ENCODE measurements at regions not wholly inside any gene's neighbourhood (a gene's known extent, or its start where the extent isn't known, plus 50 kb on each side); places are given as distances from the start of the nearest gene placed in this dataset.

DNA sequence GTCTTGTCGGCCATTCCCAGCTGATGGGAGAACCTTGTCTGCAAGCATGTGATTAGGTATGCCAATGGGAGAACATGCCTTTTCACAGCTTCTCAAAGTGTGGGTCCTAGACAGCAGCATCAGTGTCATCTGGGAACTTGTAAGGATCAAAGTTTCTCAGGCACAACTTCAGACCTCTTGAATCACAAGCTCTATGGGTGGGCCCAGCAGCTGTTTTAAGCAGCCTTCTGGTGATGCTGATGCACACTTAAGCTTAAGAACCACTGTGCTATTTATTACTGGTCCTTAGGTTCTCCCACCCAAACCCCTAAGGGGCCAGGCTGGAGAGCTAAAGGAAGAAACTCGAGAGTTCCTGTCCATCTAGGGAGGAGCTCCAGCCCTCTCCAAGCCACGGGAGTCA lies 453.9 kb upstream of the PROK2 start:
- Histone ChIP-seq H3K27ac (ENCODE audit: low read depth, low read length) (no peak overlapping the region), H3K36me3 (ENCODE audit: low read length) (no peaks in the 10 kb centered on the region)

DNA sequence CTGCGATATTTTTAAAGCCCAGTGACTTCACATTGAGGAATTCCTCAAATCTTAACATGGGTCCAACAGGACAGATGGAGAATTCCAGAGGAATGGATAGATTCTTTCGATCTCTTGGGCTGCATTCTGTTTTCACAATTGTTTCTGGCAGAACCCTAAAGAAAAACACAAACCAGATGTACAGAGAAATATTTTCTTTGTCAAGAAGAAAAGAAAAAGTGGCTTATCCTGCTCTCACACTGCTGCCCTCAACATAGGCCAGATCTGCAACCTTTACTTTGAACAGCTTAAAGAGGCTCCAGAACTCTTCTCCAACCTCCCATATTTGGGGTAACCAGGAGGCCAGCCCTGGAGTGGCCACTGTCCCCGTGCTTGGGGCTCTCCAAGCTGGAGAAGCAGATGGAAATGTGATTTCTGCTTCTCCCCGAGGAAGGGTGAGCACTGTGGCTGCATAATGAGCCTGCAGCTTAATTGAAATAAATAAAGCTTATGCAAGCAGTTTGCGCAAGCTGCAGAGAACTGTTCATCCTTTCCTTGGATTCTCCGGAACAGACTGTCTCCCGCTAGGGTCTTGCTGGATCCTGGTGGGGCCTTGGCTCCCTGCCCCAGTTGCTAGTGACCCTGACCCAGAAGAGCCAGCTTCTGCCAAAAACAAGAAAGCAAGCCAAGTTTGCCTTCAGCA lies 453.2 kb upstream of the PROK2 start:
- Histone ChIP-seq H4K20me1 (ENCODE audit: low read depth, low read length) (no peaks in the 10 kb centered on the region), H3K27me3 (ENCODE audit: low read length) (no peaks in the 10 kb centered on the region), H3K4me3 (ENCODE audit: insufficient read depth, low read length, poor library complexity, severe bottlenecking) (no peak overlapping the region), H3K9me3 (ENCODE audit: insufficient read depth, low read length) (no peaks in the 10 kb centered on the region), H3K9ac (ENCODE audit: low read length) (no peak overlapping the region), H3K9me2 (replicated peaks; ENCODE audit: insufficient read depth, low read length) (no peaks in the 10 kb centered on the region), H3K27ac (ENCODE audit: low read depth, low read length) (no peak overlapping the region), H3F3A (ENCODE audit: insufficient read depth) (no peaks in the 10 kb centered on the region), H3K4me2 (ENCODE audit: low read depth, low read length, poor library complexity, severe bottlenecking) (no peak overlapping the region), H2AFZ (ENCODE audit: low read depth, low read length, severe bottlenecking) (no peak overlapping the region), H3K79me2 (ENCODE audit: insufficient read depth, low read length) (no peaks in the 10 kb centered on the region), H3K36me3 (ENCODE audit: low read length) (no peaks in the 10 kb centered on the region)
- TF ChIP-seq EZH2phosphoT487 (conservative IDR thresholded peaks at IDR 0.05; ENCODE audit: low read length) = no peak
- TF ChIP-seq, protein P1, sequence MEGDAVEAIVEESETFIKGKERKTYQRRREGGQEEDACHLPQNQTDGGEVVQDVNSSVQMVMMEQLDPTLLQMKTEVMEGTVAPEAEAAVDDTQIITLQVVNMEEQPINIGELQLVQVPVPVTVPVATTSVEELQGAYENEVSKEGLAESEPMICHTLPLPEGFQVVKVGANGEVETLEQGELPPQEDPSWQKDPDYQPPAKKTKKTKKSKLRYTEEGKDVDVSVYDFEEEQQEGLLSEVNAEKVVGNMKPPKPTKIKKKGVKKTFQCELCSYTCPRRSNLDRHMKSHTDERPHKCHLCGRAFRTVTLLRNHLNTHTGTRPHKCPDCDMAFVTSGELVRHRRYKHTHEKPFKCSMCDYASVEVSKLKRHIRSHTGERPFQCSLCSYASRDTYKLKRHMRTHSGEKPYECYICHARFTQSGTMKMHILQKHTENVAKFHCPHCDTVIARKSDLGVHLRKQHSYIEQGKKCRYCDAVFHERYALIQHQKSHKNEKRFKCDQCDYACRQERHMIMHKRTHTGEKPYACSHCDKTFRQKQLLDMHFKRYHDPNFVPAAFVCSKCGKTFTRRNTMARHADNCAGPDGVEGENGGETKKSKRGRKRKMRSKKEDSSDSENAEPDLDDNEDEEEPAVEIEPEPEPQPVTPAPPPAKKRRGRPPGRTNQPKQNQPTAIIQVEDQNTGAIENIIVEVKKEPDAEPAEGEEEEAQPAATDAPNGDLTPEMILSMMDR (IDR thresholded peaks at IDR 0.05; ENCODE audit: insufficient read depth, low read length, poor library complexity, severe bottlenecking) = no peak

More for the DNA sequence above, 453.9 kb upstream of the PROK2 start:
- Histone ChIP-seq H3K27me3 (ENCODE audit: low read length) (no peaks in the 10 kb centered on the region), H3K9ac (ENCODE audit: low read length) (no peak overlapping the region), H2AFZ (ENCODE audit: low read depth, low read length, severe bottlenecking) (no peak overlapping the region), H3F3A (ENCODE audit: insufficient read depth) (no peaks in the 10 kb centered on the region), H3K9me3 (ENCODE audit: insufficient read depth, low read length) (no peaks in the 10 kb centered on the region), H3K4me2 (ENCODE audit: low read depth, low read length, poor library complexity, severe bottlenecking) (no peak overlapping the region), H3K9me2 (replicated peaks; ENCODE audit: insufficient read depth, low read length) (no peaks in the 10 kb centered on the region), H4K20me1 (ENCODE audit: low read depth, low read length) (no peaks in the 10 kb centered on the region), H3K4me3 (ENCODE audit: insufficient read depth, low read length, poor library complexity, severe bottlenecking) (no peak overlapping the region), H3K79me2 (ENCODE audit: insufficient read depth, low read length) (no peaks in the 10 kb centered on the region)
- TF ChIP-seq EZH2phosphoT487 (conservative IDR thresholded peaks at IDR 0.05; ENCODE audit: low read length) = no peak
- TF ChIP-seq, protein P1 (IDR thresholded peaks at IDR 0.05; ENCODE audit: insufficient read depth, low read length, poor library complexity, severe bottlenecking) = no peak

DNA sequence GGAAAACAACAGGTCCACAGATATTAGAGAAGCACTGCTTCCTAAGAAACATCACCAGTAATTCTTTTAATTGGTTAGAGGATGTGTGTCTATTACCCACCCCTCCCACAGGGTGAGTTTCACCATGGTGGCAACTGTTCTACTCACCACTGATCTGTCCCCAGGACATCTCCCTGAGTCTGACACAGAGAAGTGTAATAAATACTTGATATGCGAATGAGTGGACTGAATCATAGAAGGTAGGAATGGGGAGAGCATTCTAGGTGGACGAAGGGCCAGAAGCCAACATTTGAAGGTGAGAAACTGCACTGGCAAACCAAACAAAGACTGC lies 452.7 kb upstream of the PROK2 start:
- Histone ChIP-seq H3K36me3 (ENCODE audit: low read length) (no peaks in the 10 kb centered on the region), H3K4me2 (ENCODE audit: low read depth, low read length, poor library complexity, severe bottlenecking) (no peak overlapping the region), H3K4me3 (ENCODE audit: insufficient read depth, low read length, poor library complexity, severe bottlenecking) (no peak overlapping the region), H4K20me1 (ENCODE audit: low read depth, low read length) (no peaks in the 10 kb centered on the region), H3K79me2 (ENCODE audit: insufficient read depth, low read length) (no peaks in the 10 kb centered on the region), H2AFZ (ENCODE audit: low read depth, low read length, severe bottlenecking) (no peak overlapping the region), H3K9me2 (replicated peaks; ENCODE audit: insufficient read depth, low read length) (no peaks in the 10 kb centered on the region), H3F3A (ENCODE audit: insufficient read depth) (no peaks in the 10 kb centered on the region), H3K9ac (ENCODE audit: low read length) (no peak overlapping the region), H3K9me3 (ENCODE audit: insufficient read depth, low read length) (no peaks in the 10 kb centered on the region), H3K27me3 (ENCODE audit: low read length) (no peaks in the 10 kb centered on the region), H3K27ac (ENCODE audit: low read depth, low read length) (no peak overlapping the region)
- TF ChIP-seq, protein P1 (IDR thresholded peaks at IDR 0.05; ENCODE audit: insufficient read depth, low read length, poor library complexity, severe bottlenecking) = no peak
- TF ChIP-seq EZH2phosphoT487 (conservative IDR thresholded peaks at IDR 0.05; ENCODE audit: low read length) = no peak

Measured in SU-DHL-6 (cell line).